SKM-1 (cell line): ENCODE measurements at regions not wholly inside any gene's neighbourhood (a gene's known extent, or its start where the extent isn't known, plus 50 kb on each side); places are given as distances from the start of the nearest gene placed in this dataset.
"Not testable (repeated sequence)": the region's sequence is repeated elsewhere in the genome, so short reads cannot be mapped to it uniquely, and the experiment has no call there.

Source experiments
- DNase-seq: peaks from one replicate; lab custom pipeline; 2025; ENCODE audit not compliant: unreplicated experiment; lab: John Stamatoyannopoulos, UW

DNA sequence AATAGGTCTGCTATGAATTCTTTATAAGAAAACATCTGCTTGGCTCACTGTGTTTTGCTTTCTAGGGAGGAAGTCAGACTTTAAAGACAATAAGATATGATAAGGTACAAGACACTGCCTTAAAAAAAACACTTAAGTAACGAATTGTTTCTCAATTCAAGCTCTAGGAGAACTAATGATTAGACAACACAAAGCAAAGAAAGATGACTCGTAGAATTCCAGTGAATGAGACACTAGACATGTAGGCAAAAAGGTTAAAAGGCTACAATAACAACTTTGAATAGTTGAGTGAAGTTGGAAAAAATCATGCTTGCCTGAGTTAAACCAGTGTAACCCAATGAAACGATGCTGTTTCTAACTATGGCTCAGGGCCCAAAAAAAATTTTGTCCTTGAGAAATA lies 344.4 kb upstream of the ACTRT1 start:
- DNase-seq = no peak

DNA sequence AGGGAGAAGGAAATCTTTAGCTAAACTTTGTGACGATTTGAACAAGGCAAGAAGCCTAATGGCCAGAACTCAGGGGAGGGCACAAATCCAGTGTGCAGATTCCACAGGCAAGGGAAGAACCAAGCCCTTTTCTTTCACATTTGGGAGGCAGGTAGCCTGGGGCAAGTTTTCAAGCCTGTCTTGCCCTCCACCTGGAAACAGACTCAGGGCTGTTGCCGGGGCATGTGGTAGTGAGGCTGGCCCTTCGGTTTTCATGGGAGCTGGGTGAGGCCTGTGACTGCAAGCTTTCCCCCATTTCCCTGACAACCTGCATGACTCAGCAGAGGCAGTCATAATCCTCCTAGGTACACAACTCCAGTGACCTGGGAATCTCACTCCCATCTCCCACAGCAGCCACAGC lies 331.6 kb upstream of the ACTRT1 start:
- not testable (repeated sequence) for DNase-seq

DNA sequence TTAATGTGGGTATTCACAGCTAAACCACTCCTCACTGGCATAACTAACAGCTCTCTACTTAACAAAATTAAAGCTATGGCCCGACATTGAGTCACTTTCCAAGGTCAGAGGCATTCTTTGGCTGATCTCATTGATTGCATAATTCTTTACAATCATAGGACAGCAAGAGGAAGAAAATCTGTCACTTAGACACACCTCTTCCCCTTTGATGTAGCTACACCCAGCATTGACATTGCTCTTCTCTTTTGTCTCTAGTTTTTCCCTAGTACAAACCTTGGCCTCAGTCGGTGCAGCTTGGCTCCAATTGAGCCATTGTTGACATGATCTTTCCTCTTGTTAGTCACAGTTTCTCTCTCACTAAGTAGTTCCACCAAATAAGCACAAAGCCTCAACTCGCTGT lies 313.3 kb upstream of the ACTRT1 start:
- no peak for DNase-seq

DNA sequence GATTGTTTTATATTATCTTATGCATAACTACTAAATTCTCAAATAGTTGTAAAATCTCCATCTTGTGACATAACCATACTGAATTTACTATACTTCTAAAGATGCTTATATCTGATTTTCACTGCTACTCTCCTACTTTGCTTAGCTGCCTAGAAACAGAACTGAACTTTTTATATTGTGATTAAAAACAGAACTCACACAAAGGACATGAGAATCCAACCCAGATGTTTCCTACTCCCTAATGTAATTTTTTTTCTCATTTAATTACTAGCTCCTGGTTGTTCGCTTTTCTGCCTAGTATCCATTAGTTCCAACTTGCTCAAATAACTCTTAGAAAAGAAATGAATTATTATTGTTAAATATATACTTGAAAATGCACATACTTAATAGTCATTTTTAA lies 283.5 kb upstream of the ACTRT1 start:
- DNase-seq = no peak

DNA sequence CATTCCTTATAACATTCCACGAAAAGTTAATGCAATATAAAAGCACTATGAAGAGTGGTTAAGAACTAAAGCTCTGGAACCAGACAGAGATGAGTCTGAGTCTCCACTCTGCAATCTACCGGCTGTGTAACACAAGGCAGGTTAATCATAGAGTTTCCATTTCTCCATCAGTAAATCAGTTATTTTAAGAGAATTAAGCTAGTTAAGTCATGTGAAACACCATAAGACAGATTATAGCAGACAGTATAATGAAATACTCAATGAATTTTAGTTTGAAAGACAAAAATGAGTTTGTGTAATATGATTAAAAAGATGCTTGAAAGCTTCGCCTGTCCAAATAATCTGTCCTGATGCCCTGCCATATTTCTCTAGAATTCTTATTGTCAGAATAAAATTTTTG lies 282.6 kb upstream of the ACTRT1 start:
- no peak for DNase-seq

DNA sequence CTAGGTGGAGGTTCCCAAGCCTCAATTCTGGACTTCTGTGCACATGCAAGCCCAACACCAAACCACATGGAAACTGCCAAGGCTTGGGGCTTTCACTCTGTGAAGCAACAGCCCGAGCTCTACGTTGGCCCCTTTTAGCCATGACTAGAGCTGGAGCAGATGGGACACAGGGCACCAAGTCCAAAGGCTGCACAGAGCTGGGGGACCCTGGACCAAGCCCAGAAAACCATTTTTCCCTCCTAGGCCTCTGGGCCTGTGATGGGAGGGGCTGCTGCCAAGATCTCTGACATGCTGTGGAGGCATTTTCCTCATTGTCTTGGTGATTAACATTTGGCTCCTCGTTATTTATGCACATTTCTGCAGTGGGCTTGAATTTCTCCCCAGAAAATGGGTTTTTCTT lies 258.7 kb upstream of the ACTRT1 start:
- DNase-seq = no peak

DNA sequence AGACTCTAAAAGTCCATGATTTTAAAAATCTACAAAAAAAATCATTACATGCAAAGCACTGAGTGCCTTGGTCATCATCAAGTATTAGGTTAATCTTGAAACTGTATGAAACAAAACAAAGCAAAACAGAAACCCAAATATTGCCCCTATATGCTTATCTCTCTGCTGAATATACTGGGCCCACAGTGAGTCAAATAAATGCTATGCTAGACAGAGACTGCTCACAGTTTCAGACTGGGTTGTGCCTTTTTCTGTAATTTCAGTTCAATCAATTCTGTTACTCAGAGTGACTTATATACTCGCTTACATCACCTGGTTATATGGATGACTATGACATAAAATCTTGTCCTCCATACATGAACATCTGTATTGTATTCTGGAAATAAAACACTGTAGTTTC lies 257.1 kb upstream of the ACTRT1 start:
- no peak for DNase-seq

DNA sequence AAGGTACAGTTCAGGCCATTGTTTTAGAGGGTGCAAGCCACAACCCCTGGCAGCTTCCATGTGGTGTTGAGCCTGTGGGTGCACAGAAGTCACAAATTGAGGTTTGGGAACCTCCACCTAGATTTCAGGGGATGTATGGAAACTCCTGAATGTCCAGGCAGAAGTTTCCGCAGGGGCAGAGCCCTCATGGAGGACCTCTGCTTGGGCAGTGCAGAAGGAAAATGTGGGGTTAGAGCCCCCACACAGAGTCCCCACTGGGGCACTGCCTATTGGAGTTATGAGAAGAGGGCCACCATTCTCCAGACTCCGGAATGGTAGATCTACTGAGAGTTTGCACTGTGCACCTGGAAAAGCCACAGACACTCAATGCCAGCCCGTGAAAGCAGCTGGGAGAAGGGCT lies 242.0 kb upstream of the ACTRT1 start:
- DNase-seq = no peak

DNA sequence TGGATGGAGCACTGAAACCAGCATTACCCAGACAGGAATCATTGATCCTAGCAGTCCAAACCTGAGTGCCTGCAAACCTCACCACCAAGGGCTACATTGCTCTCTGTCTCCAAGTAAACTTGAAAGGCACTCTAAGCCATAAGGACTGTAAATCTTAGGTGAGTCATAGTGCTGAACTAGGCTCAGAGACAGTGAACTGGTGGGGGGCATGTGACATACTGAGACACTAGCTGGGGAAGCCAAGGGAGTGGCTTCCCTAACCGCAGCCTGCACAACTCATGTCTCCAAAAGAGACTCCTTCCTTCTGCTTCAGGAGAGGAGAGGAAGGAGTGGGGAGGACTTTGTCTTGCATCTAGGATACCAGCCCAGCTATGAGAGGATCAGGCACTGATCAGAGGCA lies 235.5 kb upstream of the ACTRT1 start:
- no peak for DNase-seq

DNA sequence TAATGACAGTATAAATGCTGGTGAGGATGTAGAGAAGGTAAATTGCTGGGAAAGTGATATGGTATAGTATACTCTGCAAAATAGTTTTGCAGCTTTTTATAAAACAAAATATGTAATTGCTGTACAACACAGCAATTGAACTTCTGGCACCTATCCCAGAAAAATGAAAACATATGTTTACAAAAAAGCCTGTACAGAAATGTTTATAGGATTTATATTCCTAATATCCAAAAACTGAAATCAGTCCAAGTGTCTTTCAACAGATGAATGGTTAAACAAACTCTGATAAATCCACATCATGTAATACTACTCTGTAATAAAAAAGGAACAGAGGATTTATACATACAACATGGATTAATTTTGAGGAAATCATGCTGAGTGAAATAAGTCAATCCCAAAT lies 198.4 kb upstream of the ACTRT1 start:
- DNase-seq = no peak

DNA sequence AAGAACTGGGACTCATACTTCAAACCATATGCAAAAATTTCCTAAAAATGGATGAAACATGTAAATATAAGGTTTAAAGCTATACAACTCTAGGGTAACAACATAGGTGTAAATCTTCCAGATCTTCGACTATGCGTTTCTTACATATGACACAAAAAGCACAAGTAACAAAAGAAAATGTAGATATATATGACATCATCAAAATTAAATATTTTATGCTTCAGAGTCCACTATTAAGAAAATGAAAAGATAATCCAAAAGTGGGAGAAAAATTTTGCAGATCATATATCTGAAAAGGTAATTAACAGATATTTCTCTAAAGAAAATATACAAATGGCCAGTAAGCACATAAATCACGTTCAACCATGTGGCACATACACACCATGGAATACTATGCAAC lies 164.2 kb upstream of the ACTRT1 start:
- no peak for DNase-seq

DNA sequence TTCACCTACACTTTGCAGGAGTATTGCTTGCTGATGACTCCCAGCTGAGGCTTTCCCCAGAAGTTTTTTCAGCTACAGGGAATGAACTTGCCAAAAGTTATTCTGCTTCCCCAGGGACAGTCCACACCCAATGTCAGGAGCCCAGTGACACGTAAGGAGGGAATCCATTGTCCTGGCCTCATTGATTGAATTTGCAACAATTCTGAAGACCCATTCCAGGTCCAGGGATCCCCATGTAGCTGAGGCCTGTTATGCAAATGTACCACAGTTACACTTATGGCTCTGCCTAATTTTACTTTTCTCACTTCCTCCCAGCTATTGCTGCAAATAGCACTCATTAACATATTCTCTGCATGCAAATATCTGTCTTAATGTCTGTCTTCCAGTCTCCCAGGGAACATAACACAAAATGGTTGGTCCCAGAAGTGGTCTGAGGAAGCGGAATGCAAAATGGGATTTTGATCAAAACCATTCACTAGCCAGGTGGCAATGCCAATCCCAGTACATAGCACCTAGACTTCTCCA lies 113.7 kb upstream of the ACTRT1 start:
- DNase-seq = no peak

DNA sequence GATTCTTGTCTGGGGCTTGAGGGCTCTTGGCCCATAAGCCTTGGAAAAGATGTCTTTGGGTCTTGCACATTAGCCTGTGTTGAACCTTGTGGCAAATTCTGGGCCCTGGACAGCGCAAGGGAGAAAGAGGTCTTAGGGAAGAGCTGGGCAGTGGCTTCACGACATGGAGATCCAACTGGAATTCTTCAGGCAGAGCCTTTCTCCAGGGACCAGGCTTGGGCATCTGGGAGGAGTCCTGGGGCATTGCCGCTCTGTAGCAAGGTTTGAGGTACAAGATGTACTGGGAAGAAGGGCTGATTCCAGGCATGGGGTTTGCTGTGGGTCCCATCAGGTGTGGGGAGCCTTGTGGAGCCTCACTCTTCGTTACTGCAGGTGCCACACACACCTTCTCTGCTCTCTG lies 104.0 kb upstream of the ACTRT1 start:
- no peak for DNase-seq

DNA sequence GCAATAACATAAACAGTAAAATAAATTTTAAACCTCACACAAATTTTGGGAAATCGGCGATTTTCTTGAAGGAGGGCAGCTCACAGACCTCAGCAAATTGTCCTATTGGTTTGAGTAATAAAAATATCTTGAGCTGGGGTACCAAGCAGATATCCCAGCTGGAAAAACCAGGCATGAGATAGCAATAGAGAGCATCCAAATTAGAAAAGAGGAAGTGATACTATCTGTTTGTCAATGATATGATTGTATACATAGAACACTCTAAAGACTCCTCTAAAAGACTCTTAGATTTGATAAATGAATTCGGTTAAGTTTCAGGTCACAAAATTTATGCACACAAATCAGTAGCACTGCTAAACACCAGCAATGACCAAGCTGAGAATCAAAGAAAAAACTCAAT lies 90.5 kb upstream of the ACTRT1 start:
- no peak for DNase-seq

DNA sequence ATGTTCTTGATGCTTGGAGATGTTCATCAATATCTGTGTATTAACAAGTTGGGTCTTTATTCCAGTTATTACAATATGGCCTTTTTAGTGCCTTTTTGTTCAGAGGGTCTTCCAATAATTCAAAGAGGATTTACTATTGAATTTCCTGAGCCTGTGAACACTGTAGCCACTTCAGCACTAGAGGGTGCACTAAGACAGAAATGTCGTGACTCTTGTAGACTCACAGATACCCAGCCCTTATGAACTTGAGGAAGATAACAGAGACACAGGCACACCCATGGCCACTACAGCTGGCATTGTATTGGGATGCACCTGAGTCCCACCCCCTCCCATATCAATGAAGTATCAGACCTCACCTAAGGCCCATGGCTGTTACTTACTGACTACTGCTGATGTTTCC lies 54.4 kb upstream of the ACTRT1 start:
- DNase-seq = peak; percentile 0

DNA sequence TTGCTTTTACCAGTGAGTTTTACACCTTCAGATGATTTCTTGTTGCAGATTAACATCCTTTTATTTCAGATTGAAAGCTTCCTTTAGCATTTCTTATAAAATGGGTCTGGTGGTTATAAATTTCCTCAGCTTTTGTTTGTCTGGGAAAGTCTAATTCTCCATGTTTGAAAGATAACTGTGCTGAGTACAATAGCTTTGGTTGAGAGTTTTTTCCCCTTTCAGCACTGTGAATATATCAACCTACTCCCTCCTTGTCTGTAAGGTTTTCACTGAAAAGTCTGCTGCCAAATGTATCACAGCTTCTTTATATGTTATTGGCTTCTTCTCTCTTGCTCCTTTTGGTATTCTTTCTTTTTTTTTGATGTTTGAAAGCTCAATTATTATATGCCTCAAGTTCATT lies 53.5 kb upstream of the ACTRT1 start:
- no peak for DNase-seq
